ENCODE measurements at regions not wholly inside any gene's neighbourhood (a gene's known extent, or its start where the extent isn't known, plus 50 kb on each side); places are given as distances from the start of the nearest gene placed in this dataset.

GRCh38 chr20:11320033-11320432, 597.7 kb upstream of the BTBD3 start:
- no peak overlapping the region for H2AFZ ChIP-seq (ENCODE audit: low read length)
- H3K14ac ChIP-seq (ENCODE audit: insufficient read length): no peak overlapping the region
- no peaks in the 10 kb centered on the region for H3K9me3 ChIP-seq (ENCODE audit: insufficient read depth in 2 of 2, low read depth in 1 of 2, low read length in 1 of 2)
- no peaks in the 10 kb centered on the region for H3K79me2 ChIP-seq (ENCODE audit: control insufficient read depth in 1 of 2, insufficient read depth in 2 of 2, low read length in 2 of 2)
- FAIRE-seq (no peak), DNase-seq (ENCODE audit: low read depth in 1 of 2, low spot score in 2 of 2) (no peak)
- H2BK12ac ChIP-seq (ENCODE audit: low read depth, low read length): no peak overlapping the region
- no peak overlapping the region for H3K23ac ChIP-seq (ENCODE audit: insufficient read length)
- POLR2A ChIA-PET (ENCODE audit: partially characterized antibody): no interaction called here
- no peaks in the 10 kb centered on the region for H3K4me1 ChIP-seq (replicated peaks in 1 of 4; ENCODE audit: control insufficient read depth in 3 of 4, insufficient read depth in 4 of 4, low read length in 3 of 4)
- H2BK120ac ChIP-seq (replicated peaks; ENCODE audit: low read depth, low read length): no peak overlapping the region
- H3K4me3 ChIP-seq (ENCODE audit: extremely low read depth in 1 of 4, insufficient read depth in 2 of 4, low read depth in 3 of 4, low read length in 4 of 4): no peak overlapping the region
- H4K5ac ChIP-seq (ENCODE audit: insufficient read length, low read depth, low read length): no peak overlapping the region
- H3K56ac ChIP-seq (replicated peaks; ENCODE audit: insufficient read length, low read depth, low read length): no peak overlapping the region
- H2BK20ac ChIP-seq (ENCODE audit: low read length): no peak overlapping the region
- no peaks in the 10 kb centered on the region for H3K79me1 ChIP-seq (ENCODE audit: low read depth, low read length)
- TF ChIP-seq EGR1 (IDR thresholded peaks at IDR 0.05; ENCODE audit: borderline replicate concordance, low read depth, low read length) (no peak), TEAD4 (IDR thresholded peaks at IDR 0.05; ENCODE audit: low read depth, low read length) (no peak), SIRT6 (IDR thresholded peaks at IDR 0.05; ENCODE audit: low read length) (no peak), NANOG (IDR thresholded peaks at IDR 0.05; ENCODE audit: insufficient read depth, low read depth, low read length, poor library complexity, severe bottlenecking) (no peak), KDM5A (IDR thresholded peaks at IDR 0.05; ENCODE audit: low read length) (no peak), POLR2A (IDR thresholded peaks at IDR 0.05; ENCODE audit: control extremely low read depth in 1 of 2, low read depth in 2 of 2, low read length in 2 of 2) (no peak), SP4 (IDR thresholded peaks at IDR 0.05; ENCODE audit: low read length) (no peak), FOSL1 (IDR thresholded peaks at IDR 0.05; ENCODE audit: insufficient read depth, low read depth, low read length) (no peak), RBBP5 (IDR thresholded peaks at IDR 0.05; ENCODE audit: borderline replicate concordance, low read depth, low read length) (no peak), CBX8 (IDR thresholded peaks at IDR 0.05; ENCODE audit: borderline replicate concordance, low read depth, low read length) (no peak)
- TF ChIP-seq, protein P1, sequence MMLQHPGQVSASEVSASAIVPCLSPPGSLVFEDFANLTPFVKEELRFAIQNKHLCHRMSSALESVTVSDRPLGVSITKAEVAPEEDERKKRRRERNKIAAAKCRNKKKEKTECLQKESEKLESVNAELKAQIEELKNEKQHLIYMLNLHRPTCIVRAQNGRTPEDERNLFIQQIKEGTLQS (IDR thresholded peaks at IDR 0.05; ENCODE audit: insufficient read depth, low read depth, low read length): no peak
- CTCF ChIA-PET (ENCODE audit: partially characterized antibody): interaction anchor here (1.2 kb wide), 1 partner anchor 9 kb away, joined by 4 read pairs; no protein-coding TSS in a partner anchor
- no peaks in the 10 kb centered on the region for H3K36me3 ChIP-seq (ENCODE audit: control insufficient read depth in 2 of 4, insufficient read depth in 4 of 4, low read length in 3 of 4)
- no peak overlapping the region for H4K91ac ChIP-seq (replicated peaks; ENCODE audit: insufficient read length, low read length)
- no peak overlapping the region for H3K18ac ChIP-seq (ENCODE audit: extremely low read depth, low read length)
- no peaks in the 10 kb centered on the region for H4K20me1 ChIP-seq (replicated peaks in 1 of 2; ENCODE audit: control insufficient read depth in 1 of 2, insufficient read depth in 2 of 2, low read length in 2 of 2)
- no peak overlapping the region for H2BK15ac ChIP-seq (ENCODE audit: low read length)
- no peaks in the 10 kb centered on the region for H3K23me2 ChIP-seq (ENCODE audit: low read depth, low read length)
- H3K27me3 ChIP-seq (replicated peaks in 1 of 4; ENCODE audit: control insufficient read depth in 3 of 4, extremely low read depth in 1 of 4, insufficient read depth in 3 of 4, low read length in 3 of 4): no peaks in the 10 kb centered on the region
- H4K8ac ChIP-seq (ENCODE audit: extremely low read depth, insufficient read depth, low read length): no peak overlapping the region
- H3K9ac ChIP-seq (replicated peaks in 1 of 4; ENCODE audit: extremely low read depth in 1 of 4, low read depth in 3 of 4, low read length in 3 of 4): no peak overlapping the region
- no peak overlapping the region for H3K4ac ChIP-seq (replicated peaks; ENCODE audit: insufficient read length, low read depth, low read length)
- no peak overlapping the region for H3K27ac ChIP-seq (ENCODE audit: low read depth, low read length)
- H2AK5ac ChIP-seq (ENCODE audit: low read depth, low read length): no peak overlapping the region
- no peak overlapping the region for H3K4me2 ChIP-seq (ENCODE audit: insufficient read depth in 1 of 2, low read depth in 2 of 2, low read length in 2 of 2)
- no peak overlapping the region for H2BK5ac ChIP-seq (ENCODE audit: low read depth, low read length)

Data from H1 (cell line).